Hepatocyte (in vitro differentiated cells): ENCODE measurements at regions not wholly inside any gene's neighbourhood (a gene's known extent, or its start where the extent isn't known, plus 50 kb on each side); places are given as distances from the start of the nearest gene placed in this dataset.

Experiments
- DNase-seq: peaks from one replicate; pipeline ENCODE4 v3.0.0-alpha.2; 2016; ENCODE audit warnings: low spot score
- H2AFZ ChIP-seq: fragments of 200-600 bp; sonication (generic); 2 replicates; pipeline ENCODE4 v1.6.0; 2016; ENCODE audit warnings: antibody characterized with exemption, mild to moderate bottlenecking
- H3K27ac ChIP-seq: fragments of 200-600 bp; sonication (generic); 2 replicates; pipeline ENCODE4 v1.5.1; 2016; ENCODE audit warnings: mild to moderate bottlenecking
- H3K27me3 ChIP-seq: fragments of 200-600 bp; sonication (generic); 2 replicates; pipeline ENCODE4 v1.6.1; 2016
- H3K36me3 ChIP-seq: fragments of 200-600 bp; sonication (generic); replicated peaks from 2 replicates; pipeline ENCODE4 v1.5.1; 2016; ENCODE audit warnings: low read depth; ENCODE audit not compliant: insufficient read depth
- H3K4me1 ChIP-seq: fragments of 200-600 bp; sonication (generic); 2 replicates; pipeline ENCODE4 v1.5.1; 2016; ENCODE audit warnings: mild to moderate bottlenecking, moderate library complexity; ENCODE audit not compliant: insufficient read depth
- H3K4me2 ChIP-seq: fragments of 200-600 bp; sonication (generic); 2 replicates; pipeline ENCODE4 v1.6.0; 2016
- H3K4me3 ChIP-seq: fragments of 200-600 bp; sonication (generic); 2 replicates; pipeline ENCODE4 v1.5.1; 2016; ENCODE audit warnings: mild to moderate bottlenecking
- H3K79me2 ChIP-seq: fragments of 200-600 bp; sonication (generic); 2 replicates; pipeline ENCODE4 v1.6.0; 2017; ENCODE audit warnings: mild to moderate bottlenecking
- H3K9me2 ChIP-seq: fragments of 200-600 bp; sonication (generic); replicated peaks from 2 replicates; pipeline ENCODE4 v1.6.0; 2017; ENCODE audit warnings: mild to moderate bottlenecking; ENCODE audit not compliant: insufficient read depth
- H3K9me3 ChIP-seq: fragments of 200-600 bp; sonication (generic); 2 replicates; pipeline ENCODE4 v1.5.1; 2016; ENCODE audit warnings: low read depth, mild to moderate bottlenecking
- H4K20me1 ChIP-seq: fragments of 200-600 bp; sonication (generic); 2 replicates; pipeline ENCODE4 v1.6.0; 2016; ENCODE audit warnings: mild to moderate bottlenecking; ENCODE audit not compliant: insufficient read depth, poor library complexity, severe bottlenecking
- EZH2 ChIP-seq: fragments of 200-600 bp; sonication (generic); IDR thresholded peaks from 2 replicates; pipeline ENCODE4 v1.6.1; 2016; ENCODE audit warnings: antibody characterized with exemption, mild to moderate bottlenecking, borderline replicate concordance
- EZH2phosphoT487 ChIP-seq: fragments of 200-600 bp; sonication (generic); IDR thresholded peaks from one replicate; pipeline ENCODE4 v1.6.1; 2018; ENCODE audit warnings: antibody characterized with exemption, mild to moderate bottlenecking, low read depth, moderate library complexity; ENCODE audit not compliant: unreplicated experiment, severe bottlenecking
- WGBS: methylation state at CpG from one replicate; pipeline ENCODE4 v1.1.6; 2016; ENCODE audit warnings: low lambda C conversion rate; ENCODE audit errors: missing lambda C conversion rate; 5-methylcytosine and 5-hydroxymethylcytosine counted together
- TF ChIP-seq, protein P1 (sequence below): fragments of 200-600 bp; sonication (generic); IDR thresholded peaks from 2 replicates; pipeline ENCODE4 v1.5.1; 2016; ENCODE audit warnings: antibody characterized with exemption, mild to moderate bottlenecking; ENCODE audit not compliant: poor library complexity

- H3K4me2 ChIP-seq, result no peak overlapping the region
- H3K36me3 ChIP-seq, result no peaks in the 10 kb centered on the region
- no peak overlapping the region for H3K27ac ChIP-seq
- no peaks in the 10 kb centered on the region for H3K9me2 ChIP-seq
- no peak overlapping the region for H3K4me3 ChIP-seq
- no peak for TF ChIP-seq EZH2
- no peak for TF ChIP-seq EZH2phosphoT487
- TF ChIP-seq, protein P1, sequence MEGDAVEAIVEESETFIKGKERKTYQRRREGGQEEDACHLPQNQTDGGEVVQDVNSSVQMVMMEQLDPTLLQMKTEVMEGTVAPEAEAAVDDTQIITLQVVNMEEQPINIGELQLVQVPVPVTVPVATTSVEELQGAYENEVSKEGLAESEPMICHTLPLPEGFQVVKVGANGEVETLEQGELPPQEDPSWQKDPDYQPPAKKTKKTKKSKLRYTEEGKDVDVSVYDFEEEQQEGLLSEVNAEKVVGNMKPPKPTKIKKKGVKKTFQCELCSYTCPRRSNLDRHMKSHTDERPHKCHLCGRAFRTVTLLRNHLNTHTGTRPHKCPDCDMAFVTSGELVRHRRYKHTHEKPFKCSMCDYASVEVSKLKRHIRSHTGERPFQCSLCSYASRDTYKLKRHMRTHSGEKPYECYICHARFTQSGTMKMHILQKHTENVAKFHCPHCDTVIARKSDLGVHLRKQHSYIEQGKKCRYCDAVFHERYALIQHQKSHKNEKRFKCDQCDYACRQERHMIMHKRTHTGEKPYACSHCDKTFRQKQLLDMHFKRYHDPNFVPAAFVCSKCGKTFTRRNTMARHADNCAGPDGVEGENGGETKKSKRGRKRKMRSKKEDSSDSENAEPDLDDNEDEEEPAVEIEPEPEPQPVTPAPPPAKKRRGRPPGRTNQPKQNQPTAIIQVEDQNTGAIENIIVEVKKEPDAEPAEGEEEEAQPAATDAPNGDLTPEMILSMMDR, result no peak
- H3K9me3 ChIP-seq, result no peaks in the 10 kb centered on the region
- no peaks in the 10 kb centered on the region for H3K27me3 ChIP-seq
- DNase-seq, result no peak
- no peaks in the 10 kb centered on the region for H3K4me1 ChIP-seq
- no peak overlapping the region for H2AFZ ChIP-seq
- WGBS, result 74% methylated on average over 2 of the region's 2 CpGs
- H4K20me1 ChIP-seq, result no peaks in the 10 kb centered on the region
- H3K79me2 ChIP-seq, result no peaks in the 10 kb centered on the region
Observed at GRCh38 chr3:178457511-178457910, 78.7 kb upstream of the KCNMB2 start.

- H3K79me2 ChIP-seq, result no peaks in the 10 kb centered on the region
- H3K4me3 ChIP-seq, result no peak overlapping the region
- no peaks in the 10 kb centered on the region for H3K27me3 ChIP-seq
- H3K9me3 ChIP-seq, result no peaks in the 10 kb centered on the region
- TF ChIP-seq EZH2 (no peak), EZH2phosphoT487 (no peak)
- TF ChIP-seq, protein P1, result no peak
- whole genome bisulfite sequencing, result 78% methylated on average over 5 of the region's 5 CpGs
- H3K9me2 ChIP-seq, result no peaks in the 10 kb centered on the region
- no peak overlapping the region for H3K27ac ChIP-seq
- H3K36me3 ChIP-seq, result no peaks in the 10 kb centered on the region
- H3K4me1 ChIP-seq, result no peaks in the 10 kb centered on the region
- H2AFZ ChIP-seq, result no peak overlapping the region
- no peak for DNase-seq
- no peak overlapping the region for H3K4me2 ChIP-seq
- no peaks in the 10 kb centered on the region for H4K20me1 ChIP-seq
Observed at GRCh38 chr3:178458313-178459037, 77.8 kb upstream of the KCNMB2 start.

- WGBS, result 95% methylated on average over 1 of the region's 1 CpG
- Histone ChIP-seq H3K27ac (no peak overlapping the region), H3K79me2 (no peaks in the 10 kb centered on the region), H4K20me1 (no peaks in the 10 kb centered on the region), H3K4me2 (no peak overlapping the region), H3K36me3 (no peaks in the 10 kb centered on the region), H3K4me1 (no peaks in the 10 kb centered on the region), H3K9me3 (no peaks in the 10 kb centered on the region), H3K4me3 (no peak overlapping the region), H2AFZ (no peak overlapping the region), H3K27me3 (no peaks in the 10 kb centered on the region), H3K9me2 (no peaks in the 10 kb centered on the region)
- TF ChIP-seq EZH2phosphoT487, result no peak
- TF ChIP-seq EZH2, result no peak
- TF ChIP-seq, protein P1, result no peak
- no peak for DNase-seq
Observed at GRCh38 chr3:178459038-178459410, 77.2 kb upstream of the KCNMB2 start.
